Osteoblast (primary cell): ENCODE measurements at regions not wholly inside any gene's neighbourhood (a gene's known extent, or its start where the extent isn't known, plus 50 kb on each side); places are given as distances from the start of the nearest gene placed in this dataset.
"Not testable (repeated sequence)": the region's sequence is repeated elsewhere in the genome, so short reads cannot be mapped to it uniquely, and the experiment has no call there.

Source experiments
- DNase-seq: peaks from one replicate; pipeline ENCODE4 v3.0.0; 2011; ENCODE audit warnings: low spot score, mixed read lengths; ENCODE audit not compliant: insufficient read length; ENCODE audit errors: missing footprints
- H2AFZ ChIP-seq: 2 replicates; pipeline ENCODE4 v1.6.0; 2011; ENCODE audit warnings: mild to moderate bottlenecking, low read length
- H3K27ac ChIP-seq: 2 replicates; pipeline ENCODE4 v1.5.1; 2011; ENCODE audit warnings: mild to moderate bottlenecking, low read depth, low read length, moderate library complexity
- H3K27me3 ChIP-seq: 2 replicates; pipeline ENCODE4 v1.6.0; 2012; ENCODE audit warnings: mild to moderate bottlenecking, control low read depth, inconsistent platforms, low read length, moderate library complexity; ENCODE audit not compliant: insufficient read depth
- H3K36me3 ChIP-seq: 2 replicates; pipeline ENCODE4 v1.5.1; 2011; ENCODE audit warnings: mild to moderate bottlenecking, low read length, control low read depth, moderate library complexity; ENCODE audit not compliant: insufficient read depth
- H3K4me1 ChIP-seq: 2 replicates; pipeline ENCODE4 v1.5.1; 2011; ENCODE audit warnings: mild to moderate bottlenecking, low read length, control low read depth, moderate library complexity; ENCODE audit not compliant: insufficient read depth
- H3K4me2 ChIP-seq: 2 replicates; pipeline ENCODE4 v1.6.0; 2011; ENCODE audit warnings: mild to moderate bottlenecking, low read length; ENCODE audit not compliant: insufficient read depth
- H3K4me3 ChIP-seq: fragments of 200-600 bp; sonication (generic); 3 replicates; pipeline ENCODE4 v1.5.1; 2012; ENCODE audit warnings: mild to moderate bottlenecking, low read length, inconsistent platforms; ENCODE audit not compliant: insufficient read depth
- H3K79me2 ChIP-seq: 2 replicates; pipeline ENCODE4 v1.6.0; 2012; ENCODE audit warnings: mild to moderate bottlenecking, low read length, control low read depth, inconsistent platforms; ENCODE audit not compliant: insufficient read depth
- H3K9me3 ChIP-seq: 2 replicates; pipeline ENCODE4 v1.5.1; 2011; ENCODE audit warnings: low read depth, low read length, control low read depth
- H4K20me1 ChIP-seq: 2 replicates; pipeline ENCODE4 v1.6.0; 2012; ENCODE audit warnings: mild to moderate bottlenecking, low read length, control low read depth; ENCODE audit not compliant: insufficient read depth
- TF ChIP-seq, protein P1 (sequence below): IDR thresholded peaks from 2 replicates; pipeline ENCODE4 v1.5.1; 2011; ENCODE audit warnings: mild to moderate bottlenecking, low read depth, low read length, moderate library complexity; ENCODE audit errors: extremely low read depth

DNA sequence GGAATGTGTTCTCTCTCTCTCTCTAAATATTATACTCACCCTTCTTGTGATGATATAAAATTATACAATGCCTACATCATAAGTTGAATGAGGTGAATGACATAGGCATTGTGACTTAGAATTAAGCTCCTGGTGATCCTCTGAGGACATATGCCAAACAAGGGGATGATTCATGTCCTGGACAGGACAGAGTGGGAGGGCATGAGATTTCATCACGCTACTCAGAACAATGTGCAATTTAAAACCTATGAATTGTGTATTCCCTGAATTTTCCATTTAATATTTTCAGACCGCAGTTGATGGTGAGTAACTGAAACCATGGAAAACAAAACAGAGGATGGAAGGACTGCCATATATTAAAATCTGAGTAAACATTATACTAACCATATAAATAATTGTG lies 782.2 kb upstream of the NUDT12 start:
- DNase-seq, result no peak
- H3K27me3 ChIP-seq, result no peaks in the 10 kb centered on the region
- H3K9me3 ChIP-seq, result no peaks in the 10 kb centered on the region
- no peaks in the 10 kb centered on the region for H4K20me1 ChIP-seq
- peak overlapping the region; percentile 65 for H3K4me3 ChIP-seq
- H3K4me2 ChIP-seq, result peak overlapping the region; percentile 89
- peak overlapping the region; percentile 81 for H2AFZ ChIP-seq
- H3K79me2 ChIP-seq, result no peaks in the 10 kb centered on the region
- H3K4me1 ChIP-seq, result peaks cover 14% of the 10 kb centered on the region
- TF ChIP-seq, protein P1, sequence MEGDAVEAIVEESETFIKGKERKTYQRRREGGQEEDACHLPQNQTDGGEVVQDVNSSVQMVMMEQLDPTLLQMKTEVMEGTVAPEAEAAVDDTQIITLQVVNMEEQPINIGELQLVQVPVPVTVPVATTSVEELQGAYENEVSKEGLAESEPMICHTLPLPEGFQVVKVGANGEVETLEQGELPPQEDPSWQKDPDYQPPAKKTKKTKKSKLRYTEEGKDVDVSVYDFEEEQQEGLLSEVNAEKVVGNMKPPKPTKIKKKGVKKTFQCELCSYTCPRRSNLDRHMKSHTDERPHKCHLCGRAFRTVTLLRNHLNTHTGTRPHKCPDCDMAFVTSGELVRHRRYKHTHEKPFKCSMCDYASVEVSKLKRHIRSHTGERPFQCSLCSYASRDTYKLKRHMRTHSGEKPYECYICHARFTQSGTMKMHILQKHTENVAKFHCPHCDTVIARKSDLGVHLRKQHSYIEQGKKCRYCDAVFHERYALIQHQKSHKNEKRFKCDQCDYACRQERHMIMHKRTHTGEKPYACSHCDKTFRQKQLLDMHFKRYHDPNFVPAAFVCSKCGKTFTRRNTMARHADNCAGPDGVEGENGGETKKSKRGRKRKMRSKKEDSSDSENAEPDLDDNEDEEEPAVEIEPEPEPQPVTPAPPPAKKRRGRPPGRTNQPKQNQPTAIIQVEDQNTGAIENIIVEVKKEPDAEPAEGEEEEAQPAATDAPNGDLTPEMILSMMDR, result no peak
- H3K36me3 ChIP-seq, result no peaks in the 10 kb centered on the region
- peak overlapping the region; percentile 93 for H3K27ac ChIP-seq

DNA sequence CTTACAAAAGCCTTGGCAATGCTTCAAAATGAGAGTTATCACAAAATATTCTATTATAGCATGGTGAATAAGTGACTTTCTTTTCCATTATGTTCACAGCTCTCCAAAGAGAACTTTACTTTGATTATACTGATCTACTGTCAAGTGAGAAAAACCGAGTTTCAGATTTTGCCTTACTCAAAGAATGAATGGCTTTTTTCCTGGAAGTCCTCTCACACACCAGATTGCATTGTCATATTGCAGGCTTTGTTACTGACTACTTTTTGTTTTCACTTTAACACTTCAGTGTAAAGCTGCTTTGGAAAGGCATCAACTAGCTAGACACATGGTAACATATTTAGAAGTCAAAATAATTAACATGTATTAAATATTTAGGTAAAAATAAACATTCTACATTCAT lies 765.2 kb upstream of the NUDT12 start:
- Histone ChIP-seq H3K4me2 (no peak overlapping the region), H3K4me3 (no peak overlapping the region), H3K27me3 (no peaks in the 10 kb centered on the region), H3K27ac (no peak overlapping the region), H2AFZ (peak overlapping the region; percentile 12), H3K79me2 (no peaks in the 10 kb centered on the region), H4K20me1 (no peaks in the 10 kb centered on the region), H3K36me3 (no peaks in the 10 kb centered on the region), H3K4me1 (no peaks in the 10 kb centered on the region), H3K9me3 (no peaks in the 10 kb centered on the region)
- TF ChIP-seq, protein P1, result no peak
- no peak for DNase-seq

DNA sequence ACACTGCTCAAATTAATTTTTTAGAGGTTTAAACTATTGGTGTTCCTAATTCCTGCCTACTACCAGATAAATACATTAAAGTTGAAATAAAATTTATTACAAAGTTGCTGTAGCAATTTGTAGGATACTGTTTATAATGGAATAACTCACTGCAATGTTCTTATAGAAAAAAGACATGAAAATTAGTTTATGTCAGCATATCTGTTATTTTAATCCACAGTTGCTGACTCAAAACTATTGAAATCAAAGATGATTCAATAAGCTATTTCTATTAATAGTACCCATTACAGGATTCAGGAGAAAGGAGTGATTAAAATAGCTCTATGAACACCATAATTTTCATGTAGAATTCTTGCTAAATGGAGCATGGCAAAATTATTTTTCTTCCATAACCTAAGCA lies 764.4 kb upstream of the NUDT12 start:
- Histone ChIP-seq H2AFZ (no peak overlapping the region), H3K79me2 (no peaks in the 10 kb centered on the region), H4K20me1 (no peaks in the 10 kb centered on the region), H3K9me3 (no peaks in the 10 kb centered on the region), H3K27ac (no peak overlapping the region), H3K36me3 (no peaks in the 10 kb centered on the region), H3K4me2 (no peak overlapping the region), H3K4me3 (no peak overlapping the region), H3K27me3 (no peaks in the 10 kb centered on the region), H3K4me1 (no peaks in the 10 kb centered on the region)
- no peak for DNase-seq
- TF ChIP-seq, protein P1, result no peak

DNA sequence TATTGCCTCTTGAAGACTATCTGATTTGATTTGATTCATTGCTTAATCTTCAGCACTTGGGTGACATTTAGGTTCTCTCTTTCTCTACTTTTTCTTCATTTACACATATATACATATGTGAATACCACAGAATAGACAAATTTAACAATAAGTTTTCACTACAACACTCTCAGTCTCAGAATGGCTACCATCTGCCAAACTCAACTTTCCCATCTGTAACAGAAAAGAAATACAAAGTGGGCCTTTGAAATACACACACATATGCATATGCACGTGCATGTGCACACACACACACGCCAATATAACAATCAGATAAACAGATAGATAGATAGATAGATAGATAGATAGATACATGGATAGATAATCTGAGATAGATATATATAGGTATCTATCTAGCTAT lies 762.8 kb upstream of the NUDT12 start:
- no peak overlapping the region for H3K4me3 ChIP-seq
- no peaks in the 10 kb centered on the region for H3K9me3 ChIP-seq
- H3K27me3 ChIP-seq, result no peaks in the 10 kb centered on the region
- TF ChIP-seq, protein P1, result no peak
- no peak overlapping the region for H3K4me2 ChIP-seq
- H3K79me2 ChIP-seq, result no peaks in the 10 kb centered on the region
- no peaks in the 10 kb centered on the region for H3K4me1 ChIP-seq
- H4K20me1 ChIP-seq, result no peaks in the 10 kb centered on the region
- no peak for DNase-seq
- no peak overlapping the region for H2AFZ ChIP-seq
- no peaks in the 10 kb centered on the region for H3K36me3 ChIP-seq
- no peak overlapping the region for H3K27ac ChIP-seq

DNA sequence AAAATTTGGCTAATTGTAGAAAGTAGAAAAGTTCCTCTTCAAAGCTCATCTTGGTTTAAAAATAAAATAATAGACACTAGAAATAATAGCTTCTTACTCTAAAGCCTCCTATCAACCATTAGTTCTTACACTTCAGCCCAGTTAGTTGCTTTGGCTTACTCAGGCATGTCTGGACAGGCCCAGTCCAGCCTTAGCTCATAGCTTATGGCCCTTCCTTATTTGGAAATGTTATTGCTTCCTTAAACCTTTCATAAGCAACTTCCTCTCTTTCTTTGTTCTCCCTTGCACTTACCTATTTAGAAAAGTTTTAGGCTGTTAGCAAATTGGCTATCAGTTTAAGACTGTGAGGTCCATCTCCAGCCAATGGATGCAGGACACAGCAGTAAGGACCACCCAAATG lies 754.1 kb upstream of the NUDT12 start:
- not testable (repeated sequence) for H3K4me3 ChIP-seq, H3K27me3 ChIP-seq, H4K20me1 ChIP-seq, H3K4me1 ChIP-seq, H2AFZ ChIP-seq, H3K27ac ChIP-seq, DNase-seq, H3K79me2 ChIP-seq, H3K36me3 ChIP-seq, H3K9me3 ChIP-seq, H3K4me2 ChIP-seq
